ENCODE measurements at regions not wholly inside any gene's neighbourhood (a gene's known extent, or its start where the extent isn't known, plus 50 kb on each side); places are given as distances from the start of the nearest gene placed in this dataset.

DNA sequence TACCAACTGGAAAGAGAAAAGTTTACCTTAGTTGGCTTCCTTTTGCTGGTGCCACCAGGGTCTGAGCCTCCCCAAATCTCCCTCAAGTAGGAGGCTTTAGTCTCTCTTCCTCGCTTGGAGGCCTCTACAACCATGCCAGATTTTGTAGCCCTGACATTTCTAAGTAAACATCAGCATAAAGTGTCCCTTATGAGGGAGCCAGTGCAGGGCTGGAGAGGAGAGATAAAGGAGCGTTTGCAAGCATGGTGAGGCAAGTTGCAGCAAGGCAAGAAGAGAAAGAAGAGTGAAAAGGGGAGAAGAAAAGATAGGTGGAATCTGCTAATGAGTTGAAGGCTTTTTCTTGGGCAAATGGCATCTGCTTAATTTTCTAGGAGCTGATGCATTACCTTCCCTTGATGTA is 82.7 kb upstream of the FNDC3B start:
- no peak for DNase-seq

DNA sequence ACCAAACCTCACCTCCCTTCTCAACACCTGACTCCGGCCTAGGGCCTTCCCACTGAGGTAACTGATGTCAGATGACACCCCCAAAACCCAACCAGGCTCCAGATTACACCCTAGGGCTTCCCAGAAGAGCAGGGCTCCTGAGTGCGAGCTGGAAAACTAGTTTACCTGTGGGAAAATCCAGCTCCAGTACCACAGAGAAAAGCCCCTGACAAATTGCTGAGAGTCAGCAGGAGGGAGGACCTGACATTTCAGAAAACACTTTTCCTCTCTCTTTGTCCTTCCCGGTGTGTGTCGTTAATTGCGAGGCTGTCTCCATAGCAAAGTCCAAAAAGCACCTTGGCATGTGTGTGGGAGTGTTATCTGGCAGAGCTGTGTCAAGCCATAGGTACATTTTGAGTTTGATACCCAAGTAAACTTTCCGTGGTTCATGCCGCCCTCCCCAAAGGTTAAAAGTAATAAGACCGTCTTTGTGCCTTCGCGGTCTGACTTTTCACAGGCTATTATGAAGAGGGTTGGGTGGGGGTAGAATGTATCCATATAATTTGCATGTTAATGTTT is 79.8 kb upstream of the FNDC3B start:
- no peak for DNase-seq

DNA sequence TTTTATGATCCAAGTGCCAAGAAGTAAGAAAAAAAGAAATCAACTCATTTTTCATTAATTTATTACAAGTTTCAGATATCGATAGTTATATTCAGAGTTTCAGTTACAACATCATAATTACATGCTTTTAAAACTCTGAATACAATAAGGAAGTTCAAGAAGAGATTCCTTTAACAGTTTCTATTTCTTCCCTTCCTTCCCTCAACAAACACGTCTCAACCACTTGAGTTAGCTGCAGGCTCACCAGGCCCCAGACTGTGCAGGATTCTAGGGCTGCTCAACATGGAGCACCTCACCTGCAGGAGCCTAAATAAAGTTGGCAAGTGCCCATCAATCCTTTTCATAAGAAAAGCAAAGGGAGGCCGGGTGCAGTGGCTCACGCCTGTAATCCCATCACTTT is 79.2 kb upstream of the FNDC3B start:
- no peak for DNase-seq

DNA sequence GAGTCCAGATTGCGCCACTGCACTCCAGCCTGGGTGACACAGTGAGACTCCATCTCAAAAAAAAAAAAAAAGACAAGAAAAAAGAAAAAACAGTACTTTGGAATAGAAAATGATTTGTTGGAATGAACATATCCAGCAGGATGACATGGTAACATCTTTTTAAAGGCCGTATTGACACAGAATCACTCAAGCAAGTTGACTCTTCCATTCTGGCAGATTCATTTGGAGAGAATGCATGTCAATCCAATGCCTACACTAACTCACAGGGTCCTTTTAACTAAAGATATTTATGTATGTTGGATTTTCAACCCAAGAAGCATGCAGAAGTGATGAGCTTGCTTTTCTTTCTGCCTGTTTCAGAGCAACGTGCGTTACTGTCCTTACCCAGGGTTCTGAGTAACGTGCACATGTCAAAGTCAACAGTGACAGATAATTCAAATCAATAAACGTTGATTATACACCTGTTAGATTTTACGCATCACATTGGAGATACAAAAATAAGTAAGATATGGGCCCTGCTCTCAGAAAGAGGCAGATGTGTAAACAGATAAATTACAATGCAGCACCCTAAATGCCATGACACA is 77.1 kb upstream of the FNDC3B start:
- no peak for DNase-seq

DNA sequence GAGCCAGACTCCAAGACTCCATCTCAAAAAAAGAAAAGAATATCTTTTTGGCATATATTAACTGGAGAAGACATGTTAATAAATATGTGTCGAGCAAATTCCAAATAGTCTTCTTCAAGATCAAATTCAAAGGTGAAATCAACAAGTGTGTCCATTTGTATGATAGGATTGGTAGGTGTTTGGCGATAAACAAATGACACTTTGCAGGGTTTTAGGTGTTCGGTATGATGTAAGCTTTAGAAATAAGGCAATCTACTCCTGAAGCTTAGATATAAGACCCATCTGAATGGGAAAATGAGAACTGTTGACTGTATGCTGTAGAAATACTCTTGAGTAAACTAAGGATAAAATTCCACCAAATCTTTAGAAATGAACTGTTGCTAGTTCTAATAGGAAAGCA is 75.8 kb upstream of the FNDC3B start:
- no peak for DNase-seq

DNA sequence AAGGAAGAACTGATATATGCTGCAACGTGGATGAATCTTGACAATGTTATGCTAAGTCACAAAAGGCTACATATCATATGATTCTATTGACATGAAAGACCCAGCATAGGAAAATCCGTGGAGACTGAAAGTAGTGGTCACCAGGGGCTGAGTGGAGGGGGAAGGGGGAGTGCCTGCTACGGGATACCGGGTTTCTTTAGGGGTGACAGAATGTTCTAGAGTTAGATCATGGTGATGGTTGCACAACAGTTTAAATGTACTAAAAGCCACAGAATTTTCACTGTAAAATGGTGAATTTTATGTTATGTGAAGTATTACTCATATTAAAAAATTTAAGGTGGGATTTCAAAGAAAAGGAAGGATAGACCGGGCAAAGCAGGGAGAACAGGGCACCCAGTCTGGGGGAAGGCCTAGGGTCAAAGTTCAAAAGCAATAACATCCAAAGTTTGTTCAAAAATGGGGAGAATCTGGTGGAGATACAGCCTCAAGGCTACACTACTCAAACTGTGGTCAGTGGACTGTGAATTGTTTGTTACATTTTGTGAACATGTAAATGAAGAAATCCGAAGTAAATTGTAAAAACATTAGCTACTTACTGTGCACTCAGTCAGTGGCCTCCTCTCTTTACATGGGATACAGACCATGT is 74.2 kb upstream of the FNDC3B start:
- no peak for DNase-seq

DNA sequence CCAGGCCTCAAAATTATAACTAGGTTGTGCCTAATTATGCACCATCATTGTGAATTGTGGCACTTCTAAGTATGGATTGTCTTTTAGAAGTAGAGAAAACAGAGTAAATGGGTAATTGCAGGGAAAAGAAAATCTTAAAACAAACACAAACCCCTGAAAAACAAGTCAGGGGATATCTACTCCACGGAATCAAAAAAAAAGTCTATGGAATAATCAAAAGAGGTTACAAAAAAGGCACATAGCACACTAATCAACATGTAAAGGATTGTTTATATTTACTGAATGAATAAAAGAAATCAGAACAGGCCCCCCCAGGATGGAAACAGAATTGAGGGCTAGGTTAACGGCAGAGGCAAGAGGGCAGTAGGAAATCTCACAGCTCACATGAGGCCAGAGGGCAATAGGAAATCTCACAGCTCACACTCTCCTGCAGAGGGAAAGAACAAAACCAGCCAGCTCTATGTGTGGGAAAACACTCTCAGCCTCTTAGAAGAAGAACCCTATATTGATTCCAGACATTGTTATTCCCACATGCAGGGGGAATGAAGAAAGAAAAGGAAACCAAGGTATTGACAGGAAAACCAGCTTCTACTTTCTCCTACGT is 72.7 kb upstream of the FNDC3B start:
- no peak for DNase-seq

DNA sequence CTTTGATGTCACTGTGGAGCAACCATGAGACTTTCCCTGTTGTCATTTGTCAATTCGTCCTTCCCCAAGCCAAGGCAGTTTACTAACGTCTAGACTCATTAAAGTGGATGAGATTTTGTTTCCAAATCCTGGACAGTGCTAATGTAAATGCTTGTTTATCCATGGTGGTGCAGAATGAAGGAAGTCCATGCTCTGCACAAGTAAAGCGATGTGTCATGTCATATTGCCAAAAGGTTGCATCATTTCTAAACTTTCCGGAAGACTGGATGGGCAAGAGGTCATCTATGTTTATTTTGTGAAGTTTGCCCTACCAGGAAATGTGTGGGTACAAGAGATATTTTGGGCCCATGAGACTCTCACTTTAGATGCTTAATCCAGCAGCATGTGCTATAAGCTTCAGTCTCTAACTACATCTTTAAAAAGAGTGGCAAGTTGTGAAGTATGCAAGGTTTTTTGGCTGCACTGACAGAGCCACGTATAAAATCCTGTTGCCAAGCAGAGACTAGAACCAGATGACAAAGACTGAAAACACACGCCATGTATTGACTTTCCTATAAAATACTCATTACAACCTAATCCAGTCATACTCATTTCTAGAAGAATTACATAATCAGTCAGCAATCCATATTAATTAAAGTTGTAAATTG is 72.1 kb upstream of the FNDC3B start:
- DNase-seq: peak; percentile 38

DNA sequence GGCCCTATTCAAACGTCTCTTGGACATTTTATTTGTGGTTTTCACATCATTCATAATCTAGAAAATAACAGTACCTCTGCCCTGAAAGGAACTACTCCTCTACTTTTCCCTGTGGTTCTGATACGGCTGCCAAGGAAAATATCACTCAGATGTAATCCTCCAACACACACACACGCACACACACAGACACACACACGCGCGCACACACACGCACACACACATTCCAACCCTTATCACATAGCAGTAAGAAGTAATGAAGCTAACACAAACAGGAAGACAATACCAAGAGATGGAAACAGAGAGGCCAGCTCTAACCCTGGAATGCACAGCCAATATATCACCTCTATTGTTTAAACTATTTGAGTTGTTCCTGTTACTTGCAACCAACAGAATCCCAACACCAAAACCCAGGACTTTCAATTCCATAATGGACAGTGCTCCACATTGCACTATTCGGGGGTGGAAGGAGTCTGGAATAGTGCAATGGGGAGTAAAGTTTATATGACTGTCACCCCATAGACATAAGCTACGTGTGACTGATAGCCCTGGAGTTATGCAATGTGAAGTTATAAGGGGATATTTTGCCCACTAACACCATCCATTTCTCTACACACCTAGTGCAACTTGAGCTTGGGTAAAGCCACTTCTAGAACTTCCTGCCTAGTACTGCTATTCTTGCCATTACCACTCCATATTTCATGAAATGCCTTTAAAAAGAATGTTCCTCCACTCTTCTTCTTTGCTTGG is 71.3 kb upstream of the FNDC3B start:
- DNase-seq: no peak

DNA sequence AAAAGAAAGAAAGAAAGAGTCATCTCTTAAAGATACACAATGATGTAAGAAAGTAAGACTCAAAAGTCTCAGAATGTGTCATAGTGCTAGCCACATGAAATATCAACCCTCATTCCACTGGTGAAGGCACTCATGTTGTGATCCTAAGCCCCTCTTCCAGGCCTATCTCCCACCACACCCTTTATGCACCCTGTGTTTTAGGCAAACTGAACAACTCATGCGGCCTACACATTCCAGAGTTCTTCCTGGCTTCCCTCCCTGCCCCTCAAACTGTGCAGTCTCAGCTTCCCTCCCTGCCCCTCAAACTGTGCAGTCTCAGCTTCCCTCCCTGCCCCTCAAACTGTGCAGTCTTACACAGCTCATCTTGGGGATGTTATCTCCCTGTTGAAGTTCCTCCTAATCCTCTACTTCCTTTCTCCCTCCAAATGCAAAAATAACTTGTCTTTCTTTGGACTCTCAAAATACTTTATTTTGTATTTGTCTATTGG is 69.0 kb upstream of the FNDC3B start:
- DNase-seq: no peak

DNA sequence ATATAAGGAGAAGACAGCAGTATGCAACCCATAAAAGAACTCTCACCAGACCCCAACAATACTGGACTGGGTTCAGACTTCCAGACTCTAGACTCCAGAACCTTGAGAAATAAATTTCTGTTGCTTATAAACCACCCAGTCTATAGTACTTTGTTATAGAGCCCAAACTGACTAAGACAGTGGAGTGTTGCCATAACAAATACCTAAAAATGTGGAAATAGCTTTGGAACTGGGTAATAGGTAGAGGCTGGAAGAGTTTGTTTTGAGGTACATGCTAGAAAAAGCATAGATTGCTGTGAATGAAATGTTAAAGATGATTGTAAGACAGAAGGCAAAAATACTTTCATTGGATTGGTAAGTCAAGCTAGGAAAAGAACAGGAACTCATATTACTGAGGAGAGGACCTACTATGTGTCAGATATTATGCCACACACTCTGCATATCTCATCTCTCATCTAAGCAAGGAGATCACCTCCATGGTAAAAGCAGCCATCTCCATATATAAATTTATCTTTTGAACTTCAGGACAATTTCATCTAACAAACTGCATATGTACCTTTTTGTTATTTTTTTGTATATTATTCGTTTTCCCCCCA is 67.4 kb upstream of the FNDC3B start:
- no peak for DNase-seq

DNA sequence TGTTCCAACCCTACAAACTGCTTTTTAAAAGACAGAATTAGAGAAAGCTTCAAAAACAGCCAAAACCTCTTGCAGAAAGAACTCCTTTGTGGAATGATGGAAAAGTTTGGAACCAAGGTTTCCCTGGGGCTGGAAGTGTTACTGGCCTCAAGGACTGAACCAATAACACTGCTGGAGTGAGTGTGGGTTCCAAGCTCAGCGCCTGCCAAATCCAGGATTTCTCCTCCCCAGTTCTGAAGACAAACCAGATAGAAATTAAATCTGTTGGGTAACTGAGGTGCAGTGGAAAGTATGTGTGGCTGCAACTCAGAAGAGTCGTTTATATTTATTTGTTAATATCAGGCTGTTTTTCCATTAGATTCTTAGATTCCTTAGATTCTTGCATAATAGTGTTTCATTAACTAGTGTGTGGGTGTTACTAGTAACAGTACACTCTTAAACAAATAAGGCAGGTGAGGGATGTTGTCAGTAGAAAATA is 66.5 kb upstream of the FNDC3B start:
- no peak for DNase-seq

DNA sequence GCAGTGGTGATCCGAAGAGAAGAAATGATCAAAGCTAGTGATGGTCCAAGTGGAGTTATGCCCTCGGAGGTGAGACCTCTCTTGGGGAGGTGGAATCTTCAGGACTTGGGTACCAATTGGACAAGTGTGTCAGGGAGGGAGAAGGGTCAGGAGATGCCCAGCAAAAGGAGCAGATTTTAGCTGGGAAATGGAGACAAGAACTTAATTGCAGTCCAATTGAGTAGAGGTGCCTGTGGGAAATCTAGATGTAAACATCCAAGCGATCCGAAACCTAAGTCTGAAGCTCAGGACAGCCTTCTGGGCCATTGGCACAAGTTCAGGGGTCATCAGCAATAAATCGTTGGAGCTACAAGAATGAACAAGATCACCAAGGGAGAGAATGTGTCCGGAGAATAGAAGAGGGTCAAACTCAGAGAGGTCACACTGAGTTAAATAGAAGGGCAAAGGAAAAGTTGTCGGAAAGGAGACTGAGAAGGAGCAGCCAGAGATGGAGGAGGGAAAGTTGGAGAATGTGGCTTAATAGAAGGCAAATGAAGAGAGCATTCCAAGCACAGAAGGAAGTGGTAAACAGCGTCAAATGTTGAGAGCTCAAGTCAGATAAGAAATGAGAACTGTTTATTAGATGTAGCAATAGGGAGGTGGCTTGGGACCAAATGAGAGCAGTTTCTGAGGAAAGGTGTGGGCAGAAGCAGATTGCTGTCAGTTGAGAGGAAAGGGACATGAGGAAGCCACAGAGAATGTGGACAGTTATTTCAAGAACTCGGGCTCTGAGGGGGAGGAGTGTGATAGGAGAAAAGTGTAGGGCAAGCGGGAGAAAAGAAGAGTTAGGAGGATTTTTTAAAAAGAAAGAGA is 64.2 kb upstream of the FNDC3B start:
- no peak for DNase-seq

DNA sequence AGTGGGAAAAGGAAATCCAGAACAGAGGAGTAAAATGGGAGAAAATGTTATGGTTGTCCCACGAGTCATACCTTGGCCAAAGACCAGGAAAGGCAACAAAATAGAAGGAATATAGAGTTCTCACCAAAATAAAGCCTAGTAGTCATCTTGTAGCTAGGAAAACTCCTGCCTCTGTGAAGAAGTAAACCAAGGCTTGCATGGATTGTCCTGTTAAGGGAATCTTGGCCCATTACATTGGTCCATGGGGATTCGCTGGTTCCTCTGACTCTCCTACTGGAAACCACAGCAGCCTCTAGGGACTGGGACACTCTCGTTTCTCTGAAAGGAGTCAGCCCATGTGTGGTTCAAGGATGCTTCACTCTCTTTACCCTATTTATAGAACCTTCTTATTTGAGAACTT is 62.9 kb upstream of the FNDC3B start:
- DNase-seq: no peak

DNA sequence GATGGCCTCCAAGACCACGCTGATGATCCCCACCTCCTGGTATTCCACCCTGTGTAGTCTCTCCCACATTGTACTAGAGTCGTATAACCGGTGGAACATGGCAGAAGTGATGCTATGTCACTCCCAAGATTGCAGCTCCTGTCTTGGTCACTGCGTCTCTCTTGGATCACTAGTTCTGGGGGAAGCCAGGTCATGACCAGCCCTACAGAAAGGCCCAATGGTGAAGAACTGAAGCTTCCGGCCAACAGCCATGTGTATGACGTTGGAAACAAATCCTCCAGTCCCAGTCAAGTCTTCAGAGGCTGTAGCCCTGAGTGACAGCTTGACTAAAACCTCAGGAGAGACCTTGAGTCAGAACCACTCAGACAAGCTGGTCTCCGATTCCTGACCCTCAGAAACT is 61.9 kb upstream of the FNDC3B start:
- no peak for DNase-seq

DNA sequence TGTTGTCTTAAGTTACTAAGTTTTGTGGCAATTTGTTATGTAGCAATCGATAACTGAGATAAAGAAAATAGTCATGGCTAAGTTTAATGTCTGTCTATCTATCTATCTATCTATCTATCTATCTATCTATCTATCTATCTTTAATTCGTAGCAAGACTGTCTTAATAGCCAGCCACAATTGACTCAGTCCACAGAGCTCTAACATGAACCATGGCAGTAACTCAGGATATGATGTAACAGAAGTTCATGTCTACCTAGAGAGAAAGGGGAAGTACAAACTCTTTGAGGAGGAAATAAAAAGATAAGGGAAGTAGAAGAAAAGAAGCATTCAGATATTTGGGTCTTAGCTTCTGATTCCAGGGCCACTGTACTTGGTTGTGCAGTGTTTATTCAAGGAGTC is 61.5 kb upstream of the FNDC3B start:
- no peak for DNase-seq

DNA sequence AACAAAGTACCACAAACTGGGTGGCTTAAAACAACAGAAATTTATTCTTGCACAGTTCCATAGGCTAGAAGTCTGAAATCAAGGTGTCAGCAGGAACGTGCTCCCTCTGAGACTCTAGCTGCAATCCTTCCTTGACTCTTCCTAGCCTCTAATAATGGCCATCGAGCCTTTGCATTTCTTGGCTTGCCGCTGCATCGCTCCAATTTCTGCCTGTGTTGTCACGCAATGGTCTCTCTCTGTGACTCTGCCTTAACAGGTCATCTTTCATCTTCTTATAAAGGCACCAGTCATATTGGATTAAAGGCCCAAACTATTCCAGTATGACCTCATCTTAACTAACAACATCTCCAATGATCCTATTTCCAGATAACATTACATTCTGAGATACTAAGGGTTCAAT is 61.0 kb upstream of the FNDC3B start:
- no peak for DNase-seq

DNA sequence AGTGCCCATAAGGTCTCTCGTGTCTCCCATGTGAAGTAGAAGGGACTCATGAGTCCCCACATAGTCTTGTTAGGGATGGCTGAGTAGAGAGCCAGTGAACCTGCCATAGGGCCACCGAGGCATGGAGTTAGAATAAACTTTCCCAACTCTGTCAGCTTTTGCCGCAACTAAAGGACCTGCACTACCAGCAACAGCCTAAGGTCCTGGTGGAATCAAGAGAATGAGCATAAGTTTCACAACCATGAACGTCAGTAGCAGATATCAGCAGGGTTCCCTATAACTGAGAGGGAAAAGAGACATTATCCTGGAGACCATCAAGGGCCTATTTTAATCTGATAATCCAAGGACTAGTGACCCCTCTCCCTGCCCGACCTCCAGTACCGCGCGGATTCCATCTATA is 60.3 kb upstream of the FNDC3B start:
- no peak for DNase-seq

DNA sequence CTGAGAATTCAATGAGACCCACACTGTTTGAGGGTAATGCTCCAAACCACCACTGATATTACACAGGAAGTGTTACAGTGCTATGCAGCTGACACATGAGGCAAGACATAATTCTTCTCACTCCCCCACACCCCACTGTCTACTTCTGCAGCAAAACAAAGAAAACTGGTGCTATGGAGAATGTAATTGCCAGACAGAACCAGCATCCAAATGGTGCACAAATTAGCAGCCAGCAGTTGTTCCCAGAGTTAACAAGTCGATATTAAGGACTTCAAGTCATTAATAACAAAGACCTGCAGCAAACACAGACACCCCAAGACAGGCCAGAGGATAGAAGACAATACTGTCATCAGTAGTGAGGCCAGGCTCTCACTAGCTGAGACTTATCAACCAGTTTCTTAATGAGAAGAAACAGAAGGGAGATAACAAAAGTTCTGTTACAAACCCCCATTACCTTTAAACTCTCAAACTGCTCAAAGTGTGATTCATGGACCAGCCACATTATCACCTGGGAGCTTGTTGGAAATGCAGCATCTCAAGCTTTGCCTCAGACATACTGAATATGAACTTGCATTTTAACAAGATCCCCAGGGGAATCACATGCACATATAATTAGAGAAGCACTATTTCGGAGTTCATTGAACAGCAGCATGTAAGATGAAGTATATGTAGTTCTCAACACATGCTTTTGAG is 58.7 kb upstream of the FNDC3B start:
- DNase-seq: no peak

DNA sequence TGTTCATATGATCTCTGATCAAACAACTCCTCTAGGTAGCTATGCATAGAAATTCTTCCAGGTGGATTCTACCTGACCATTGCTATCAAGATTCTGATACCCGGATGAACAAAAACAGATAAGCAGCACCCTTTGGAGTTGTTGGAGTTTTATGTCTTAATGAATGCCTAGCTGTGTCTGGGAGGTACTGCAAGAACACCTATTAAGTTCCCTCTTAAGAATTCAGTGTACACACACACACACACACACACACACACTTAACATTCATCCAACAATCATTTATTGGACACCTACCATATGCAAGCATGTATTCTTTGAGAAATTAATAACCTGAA is 58.1 kb upstream of the FNDC3B start:
- no peak for DNase-seq

DNA sequence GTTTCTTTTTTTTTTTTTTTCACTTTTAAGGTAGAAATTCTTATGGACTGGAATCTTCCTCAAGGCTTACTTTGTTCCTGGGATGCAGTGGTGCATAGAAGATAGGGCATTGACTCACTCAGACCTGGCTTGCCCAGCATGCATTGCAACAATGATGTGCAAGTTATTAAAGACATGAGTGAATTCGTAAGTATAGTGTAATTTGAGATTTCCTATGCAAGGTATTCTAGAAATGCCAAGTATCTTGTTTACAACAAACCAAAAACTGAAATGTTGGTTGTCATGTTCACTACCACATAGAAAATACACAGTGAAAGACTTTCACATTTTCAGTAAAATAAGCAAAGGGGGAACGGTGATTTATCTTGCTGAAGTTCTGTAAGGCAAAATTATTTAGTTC is 56.5 kb upstream of the FNDC3B start:
- DNase-seq: no peak
